Liver (tissue), 3 donors: ENCODE measurements at regions not wholly inside any gene's neighbourhood (a gene's known extent, or its start where the extent isn't known, plus 50 kb on each side); places are given as distances from the start of the nearest gene placed in this dataset.

Experiments
- EGR1 ChIP-seq, 2 donors: IDR thresholded peaks; 2 replicates each; pipeline ENCODE4 v1.6.1; 2016 to 2018; ENCODE audit warnings: antibody characterized with exemption in 2 of 2, low read depth in 2 of 2
- GABPA ChIP-seq, 2 donors: IDR thresholded peaks in 1 of 2; conservative IDR thresholded peaks in 1 of 2; 2 replicates each; pipeline ENCODE4 v1.6.1; 2016; ENCODE audit warnings: antibody characterized with exemption in 2 of 2, mild to moderate bottlenecking in 1 of 2, moderate library complexity in 1 of 2
- HNF4A ChIP-seq, 2 donors: conservative IDR thresholded peaks; 2 replicates each; pipeline ENCODE4 v1.6.1; 2016; ENCODE audit warnings: antibody characterized with exemption in 2 of 2, mild to moderate bottlenecking in 2 of 2
- JUND ChIP-seq, 2 donors: IDR thresholded peaks; 2 replicates each; pipeline ENCODE4 v1.6.1; 2016; ENCODE audit warnings: antibody characterized with exemption in 2 of 2
- RAD21 ChIP-seq, 2 donors: IDR thresholded peaks; 2 replicates each; pipeline ENCODE4 v1.6.1; 2016; ENCODE audit warnings: antibody characterized with exemption in 2 of 2, mild to moderate bottlenecking in 2 of 2
- TAF1 ChIP-seq: conservative IDR thresholded peaks from 2 replicates; pipeline ENCODE4 v1.6.1; 2016; ENCODE audit warnings: antibody characterized with exemption, mild to moderate bottlenecking
- YY1 ChIP-seq: IDR thresholded peaks from 2 replicates; pipeline ENCODE4 v1.6.1; 2016; ENCODE audit warnings: antibody characterized with exemption, mild to moderate bottlenecking
- TF ChIP-seq, protein P1 (sequence below): fragments of 150-350 bp; IDR thresholded peaks from 2 replicates; pipeline ENCODE4 v1.5.1; 2017; ENCODE audit warnings: improper control_type of control experiment, low read depth, low read length; ENCODE audit not compliant: missing input control
- TF ChIP-seq, protein P2 (sequence below): IDR thresholded peaks from 2 replicates; pipeline ENCODE4 v1.6.1; 2016; ENCODE audit warnings: antibody characterized with exemption
- TF ChIP-seq, protein P3 (sequence below): IDR thresholded peaks from 2 replicates; pipeline ENCODE4 v1.6.1; 2016; ENCODE audit warnings: antibody characterized with exemption, mild to moderate bottlenecking
- TF ChIP-seq, protein P4 (sequence below): IDR thresholded peaks from 2 replicates; pipeline ENCODE4 v1.6.1; 2016; ENCODE audit warnings: antibody characterized with exemption
- TF ChIP-seq, protein P5 (sequence below): IDR thresholded peaks from 2 replicates; pipeline ENCODE4 v1.6.1; 2016; ENCODE audit warnings: antibody characterized with exemption
- donor health status: healthy.
- donor health status: healthy.

DNA sequence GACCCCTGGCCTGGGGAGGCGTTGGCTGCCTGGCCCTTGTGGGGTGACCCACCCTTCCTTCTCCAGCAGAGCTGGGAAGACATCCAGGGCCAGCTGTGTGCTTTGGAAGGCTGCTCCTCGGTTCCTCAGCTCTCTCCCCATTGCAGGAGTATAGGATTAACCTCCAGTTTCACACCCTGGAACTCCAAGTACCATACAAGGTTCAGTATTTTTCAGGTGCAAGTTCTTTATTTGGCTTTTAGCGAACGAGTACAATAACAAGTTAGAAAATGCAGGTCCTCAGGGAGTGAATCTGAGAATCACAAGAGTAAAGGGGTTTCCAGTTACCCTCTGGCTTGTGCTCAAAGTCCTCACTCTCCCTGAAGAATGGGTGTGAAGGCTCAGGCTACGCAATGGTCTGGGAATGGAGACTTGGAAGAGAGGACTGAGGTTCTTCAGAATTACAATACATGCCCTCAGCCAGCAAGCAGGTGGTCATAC is 101.2 kb downstream of the APOB start:
- no peak for TF ChIP-seq YY1
- TF ChIP-seq, protein P1, sequence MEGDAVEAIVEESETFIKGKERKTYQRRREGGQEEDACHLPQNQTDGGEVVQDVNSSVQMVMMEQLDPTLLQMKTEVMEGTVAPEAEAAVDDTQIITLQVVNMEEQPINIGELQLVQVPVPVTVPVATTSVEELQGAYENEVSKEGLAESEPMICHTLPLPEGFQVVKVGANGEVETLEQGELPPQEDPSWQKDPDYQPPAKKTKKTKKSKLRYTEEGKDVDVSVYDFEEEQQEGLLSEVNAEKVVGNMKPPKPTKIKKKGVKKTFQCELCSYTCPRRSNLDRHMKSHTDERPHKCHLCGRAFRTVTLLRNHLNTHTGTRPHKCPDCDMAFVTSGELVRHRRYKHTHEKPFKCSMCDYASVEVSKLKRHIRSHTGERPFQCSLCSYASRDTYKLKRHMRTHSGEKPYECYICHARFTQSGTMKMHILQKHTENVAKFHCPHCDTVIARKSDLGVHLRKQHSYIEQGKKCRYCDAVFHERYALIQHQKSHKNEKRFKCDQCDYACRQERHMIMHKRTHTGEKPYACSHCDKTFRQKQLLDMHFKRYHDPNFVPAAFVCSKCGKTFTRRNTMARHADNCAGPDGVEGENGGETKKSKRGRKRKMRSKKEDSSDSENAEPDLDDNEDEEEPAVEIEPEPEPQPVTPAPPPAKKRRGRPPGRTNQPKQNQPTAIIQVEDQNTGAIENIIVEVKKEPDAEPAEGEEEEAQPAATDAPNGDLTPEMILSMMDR: no peak
- TF ChIP-seq, protein P2, sequence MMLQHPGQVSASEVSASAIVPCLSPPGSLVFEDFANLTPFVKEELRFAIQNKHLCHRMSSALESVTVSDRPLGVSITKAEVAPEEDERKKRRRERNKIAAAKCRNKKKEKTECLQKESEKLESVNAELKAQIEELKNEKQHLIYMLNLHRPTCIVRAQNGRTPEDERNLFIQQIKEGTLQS: no peak
- TF ChIP-seq, protein P3, sequence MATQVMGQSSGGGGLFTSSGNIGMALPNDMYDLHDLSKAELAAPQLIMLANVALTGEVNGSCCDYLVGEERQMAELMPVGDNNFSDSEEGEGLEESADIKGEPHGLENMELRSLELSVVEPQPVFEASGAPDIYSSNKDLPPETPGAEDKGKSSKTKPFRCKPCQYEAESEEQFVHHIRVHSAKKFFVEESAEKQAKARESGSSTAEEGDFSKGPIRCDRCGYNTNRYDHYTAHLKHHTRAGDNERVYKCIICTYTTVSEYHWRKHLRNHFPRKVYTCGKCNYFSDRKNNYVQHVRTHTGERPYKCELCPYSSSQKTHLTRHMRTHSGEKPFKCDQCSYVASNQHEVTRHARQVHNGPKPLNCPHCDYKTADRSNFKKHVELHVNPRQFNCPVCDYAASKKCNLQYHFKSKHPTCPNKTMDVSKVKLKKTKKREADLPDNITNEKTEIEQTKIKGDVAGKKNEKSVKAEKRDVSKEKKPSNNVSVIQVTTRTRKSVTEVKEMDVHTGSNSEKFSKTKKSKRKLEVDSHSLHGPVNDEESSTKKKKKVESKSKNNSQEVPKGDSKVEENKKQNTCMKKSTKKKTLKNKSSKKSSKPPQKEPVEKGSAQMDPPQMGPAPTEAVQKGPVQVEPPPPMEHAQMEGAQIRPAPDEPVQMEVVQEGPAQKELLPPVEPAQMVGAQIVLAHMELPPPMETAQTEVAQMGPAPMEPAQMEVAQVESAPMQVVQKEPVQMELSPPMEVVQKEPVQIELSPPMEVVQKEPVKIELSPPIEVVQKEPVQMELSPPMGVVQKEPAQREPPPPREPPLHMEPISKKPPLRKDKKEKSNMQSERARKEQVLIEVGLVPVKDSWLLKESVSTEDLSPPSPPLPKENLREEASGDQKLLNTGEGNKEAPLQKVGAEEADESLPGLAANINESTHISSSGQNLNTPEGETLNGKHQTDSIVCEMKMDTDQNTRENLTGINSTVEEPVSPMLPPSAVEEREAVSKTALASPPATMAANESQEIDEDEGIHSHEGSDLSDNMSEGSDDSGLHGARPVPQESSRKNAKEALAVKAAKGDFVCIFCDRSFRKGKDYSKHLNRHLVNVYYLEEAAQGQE: no peak
- TF ChIP-seq GABPA (IDR thresholded peaks at IDR 0.05 in 1 of 2, conservative IDR thresholded peaks at IDR 0.05 in 1 of 2): no peak
- TF ChIP-seq JUND (IDR thresholded peaks at IDR 0.05): no peak
- no peak for TF ChIP-seq TAF1
- TF ChIP-seq RAD21 (IDR thresholded peaks at IDR 0.05): no peak
- TF ChIP-seq, protein P4, sequence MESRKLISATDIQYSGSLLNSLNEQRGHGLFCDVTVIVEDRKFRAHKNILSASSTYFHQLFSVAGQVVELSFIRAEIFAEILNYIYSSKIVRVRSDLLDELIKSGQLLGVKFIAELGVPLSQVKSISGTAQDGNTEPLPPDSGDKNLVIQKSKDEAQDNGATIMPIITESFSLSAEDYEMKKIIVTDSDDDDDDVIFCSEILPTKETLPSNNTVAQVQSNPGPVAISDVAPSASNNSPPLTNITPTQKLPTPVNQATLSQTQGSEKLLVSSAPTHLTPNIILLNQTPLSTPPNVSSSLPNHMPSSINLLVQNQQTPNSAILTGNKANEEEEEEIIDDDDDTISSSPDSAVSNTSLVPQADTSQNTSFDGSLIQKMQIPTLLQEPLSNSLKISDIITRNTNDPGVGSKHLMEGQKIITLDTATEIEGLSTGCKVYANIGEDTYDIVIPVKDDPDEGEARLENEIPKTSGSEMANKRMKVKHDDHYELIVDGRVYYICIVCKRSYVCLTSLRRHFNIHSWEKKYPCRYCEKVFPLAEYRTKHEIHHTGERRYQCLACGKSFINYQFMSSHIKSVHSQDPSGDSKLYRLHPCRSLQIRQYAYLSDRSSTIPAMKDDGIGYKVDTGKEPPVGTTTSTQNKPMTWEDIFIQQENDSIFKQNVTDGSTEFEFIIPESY: no peak
- TF ChIP-seq EGR1 (IDR thresholded peaks at IDR 0.05; ENCODE audit: low read depth in 2 of 2): no peak
- TF ChIP-seq, protein P5, sequence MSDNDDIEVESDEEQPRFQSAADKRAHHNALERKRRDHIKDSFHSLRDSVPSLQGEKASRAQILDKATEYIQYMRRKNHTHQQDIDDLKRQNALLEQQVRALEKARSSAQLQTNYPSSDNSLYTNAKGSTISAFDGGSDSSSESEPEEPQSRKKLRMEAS: no peak
- TF ChIP-seq HNF4A (conservative IDR thresholded peaks at IDR 0.05): no peak
